ENCODE measurements at regions not wholly inside any gene's neighbourhood (a gene's known extent, or its start where the extent isn't known, plus 50 kb on each side); places are given as distances from the start of the nearest gene placed in this dataset.
"Not testable (repeated sequence)": the region's sequence is repeated elsewhere in the genome, so short reads cannot be mapped to it uniquely, and the experiment has no call there.

- peak overlapping the region in 1 of 7 donors; percentile 21 for H3K27ac Mint-ChIP-seq
Measured at GRCh38 chr20:47977017-47977788, 191.9 kb upstream of the SULF2 start.

DNA sequence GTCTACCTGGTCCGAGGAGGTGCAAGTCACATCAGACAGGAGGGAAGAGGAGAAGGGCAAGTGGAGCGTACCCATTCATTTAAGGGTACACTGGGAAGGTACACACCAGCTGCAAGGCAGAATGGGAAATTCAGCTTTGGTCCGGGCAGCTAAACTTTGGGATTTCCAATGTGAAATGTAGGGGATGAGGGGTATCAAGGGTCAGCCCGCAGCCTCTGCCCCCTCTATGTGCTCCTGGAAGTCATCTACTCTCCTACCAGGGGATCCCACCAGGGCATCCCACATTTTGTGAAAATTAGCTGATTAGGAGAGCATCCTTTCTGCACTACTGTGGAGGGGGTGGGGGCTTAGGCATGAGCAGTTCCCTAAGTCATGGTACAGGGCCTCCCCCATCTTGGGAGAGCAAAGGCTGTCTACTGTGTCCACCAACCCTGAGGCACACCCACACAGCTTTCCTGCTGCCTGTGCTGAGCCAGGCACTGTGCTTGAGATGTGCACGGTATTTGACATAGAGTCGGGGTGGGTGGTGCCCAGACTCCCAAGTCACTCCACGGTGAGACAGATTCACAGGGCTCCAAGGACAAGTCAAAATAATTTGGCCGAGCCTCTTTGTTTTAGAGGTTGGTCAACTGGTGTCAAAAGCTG, 189.1 kb upstream of the SULF2 start:
- no peak overlapping the region for H3K27ac ChIP-seq (ENCODE audit: low read depth, low read length)
- DNase-seq = no peak
- H3K4me3 ChIP-seq (ENCODE audit: low read length in 2 of 2) = no peak overlapping the region
- intact Hi-C loops (cut with micrococcal nuclease) = no loop called here
- H3K4me1 Mint-ChIP-seq = peaks cover 0 to 4% (median 1%) of the 10 kb centered on the region in 4 donors
- peak overlapping the region in 1 of 8 donors; percentile 48 for H3K4me3 Mint-ChIP-seq
- no peak overlapping the region for H3K27ac Mint-ChIP-seq
- no peaks in the 10 kb centered on the region for H3K9me3 Mint-ChIP-seq
- CTCF ChIA-PET (ENCODE audit: partially characterized antibody) = no interaction called here
- POLR2A ChIA-PET (ENCODE audit: partially characterized antibody) = no interaction called here
- no peaks in the 10 kb centered on the region for H3K9me3 ChIP-seq (ENCODE audit: control insufficient read depth in 1 of 2, low read length in 2 of 2)
- peaks cover 22 to 26% of the 10 kb centered on the region in 2 donors for H3K27me3 Mint-ChIP-seq
- no peaks in the 10 kb centered on the region for H3K36me3 Mint-ChIP-seq
- H3K36me3 ChIP-seq (ENCODE audit: insufficient read depth, low read length) = no peaks in the 10 kb centered on the region
- no peaks in the 10 kb centered on the region for H3K4me1 ChIP-seq (ENCODE audit: insufficient read depth, low read length)
- H3K27me3 ChIP-seq (ENCODE audit: insufficient read depth, low read length) = no peaks in the 10 kb centered on the region

More at GRCh38 chr20:47977017-47977788, 191.9 kb upstream of the SULF2 start:
- Mint-ChIP-seq H3K27me3 (peaks cover 23 to 25% of the 10 kb centered on the region in 2 donors), H3K4me3 (peak overlapping the region in 2 of 8 donors; percentile 3 to 40)
- H3K4me1 Mint-ChIP-seq; H3K36me3 ChIP-seq (ENCODE audit: insufficient read depth, low read length); H3K4me1 ChIP-seq (ENCODE audit: insufficient read depth, low read length); H3K36me3 Mint-ChIP-seq; H3K9me3 Mint-ChIP-seq; H3K27ac ChIP-seq (ENCODE audit: low read depth, low read length); H3K27me3 ChIP-seq (ENCODE audit: insufficient read depth, low read length); intact Hi-C loops (cut with micrococcal nuclease); H3K9me3 ChIP-seq (ENCODE audit: control insufficient read depth in 1 of 2, low read length in 2 of 2); CTCF ChIA-PET (ENCODE audit: partially characterized antibody); POLR2A ChIA-PET (ENCODE audit: partially characterized antibody); DNase-seq; H3K4me3 ChIP-seq (ENCODE audit: low read length in 2 of 2): not testable (repeated sequence)

- no peak overlapping the region for H3K27ac Mint-ChIP-seq
- ChIA-PET CTCF (ENCODE audit: partially characterized antibody) (no interaction called here), POLR2A (ENCODE audit: partially characterized antibody) (no interaction called here)
- peak overlapping the region in 1 of 8 donors; percentile 48 for H3K4me3 Mint-ChIP-seq
- Histone ChIP-seq H3K36me3 (ENCODE audit: insufficient read depth, low read length) (no peaks in the 10 kb centered on the region), H3K4me1 (ENCODE audit: insufficient read depth, low read length) (no peaks in the 10 kb centered on the region), H3K27ac (ENCODE audit: low read depth, low read length) (no peak overlapping the region), H3K27me3 (ENCODE audit: insufficient read depth, low read length) (no peaks in the 10 kb centered on the region), H3K4me3 (ENCODE audit: low read length in 2 of 2) (no peak overlapping the region), H3K9me3 (ENCODE audit: control insufficient read depth in 1 of 2, low read length in 2 of 2) (no peaks in the 10 kb centered on the region)
- DNase-seq = no peak
- H3K27me3 Mint-ChIP-seq = peaks cover 18 to 25% of the 10 kb centered on the region in 2 donors
- H3K9me3 Mint-ChIP-seq = no peaks in the 10 kb centered on the region
- H3K4me1 Mint-ChIP-seq = peaks cover 0 to 4% (median 1%) of the 10 kb centered on the region in 4 donors
- intact Hi-C loops (cut with micrococcal nuclease) = no loop called here
- H3K36me3 Mint-ChIP-seq = no peaks in the 10 kb centered on the region
Measured at GRCh38 chr20:47973519-47974233, 188.4 kb upstream of the SULF2 start.

DNA sequence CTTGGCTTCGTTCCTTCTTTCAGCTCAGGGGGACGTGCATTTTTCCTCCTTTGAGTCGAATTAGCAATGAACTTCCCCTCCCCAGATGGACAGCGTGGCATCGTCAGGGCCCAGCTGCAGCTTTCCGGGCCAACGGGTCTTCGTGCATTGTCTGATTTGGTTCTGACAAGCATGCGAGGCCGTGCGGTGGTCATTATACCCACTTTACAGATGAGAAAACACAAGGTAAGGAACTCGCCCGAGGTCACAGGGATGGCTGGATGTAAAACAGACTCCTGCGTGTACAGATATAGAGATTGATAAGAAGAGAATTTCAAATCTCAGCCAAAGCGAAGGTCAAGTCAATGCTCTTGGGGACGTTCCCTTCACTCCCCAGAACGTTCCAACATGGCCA, 187.6 kb upstream of the SULF2 start:
- H3K36me3 Mint-ChIP-seq = no peaks in the 10 kb centered on the region
- POLR2A ChIA-PET (ENCODE audit: partially characterized antibody) = no interaction called here
- H3K27ac Mint-ChIP-seq = no peak overlapping the region
- H3K4me3 ChIP-seq (ENCODE audit: low read length in 2 of 2) = no peak overlapping the region
- CTCF ChIA-PET (ENCODE audit: partially characterized antibody) = no interaction called here
- intact Hi-C loops (cut with micrococcal nuclease) = no loop called here
- no peaks in the 10 kb centered on the region for H3K9me3 ChIP-seq (ENCODE audit: control insufficient read depth in 1 of 2, low read length in 2 of 2)
- peaks cover 0 to 4% (median 1%) of the 10 kb centered on the region in 4 donors for H3K4me1 Mint-ChIP-seq
- no peaks in the 10 kb centered on the region for H3K27me3 ChIP-seq (ENCODE audit: insufficient read depth, low read length)
- H3K4me3 Mint-ChIP-seq = no peak overlapping the region
- H3K4me1 ChIP-seq (ENCODE audit: insufficient read depth, low read length) = no peaks in the 10 kb centered on the region
- H3K36me3 ChIP-seq (ENCODE audit: insufficient read depth, low read length) = no peaks in the 10 kb centered on the region
- H3K27ac ChIP-seq (ENCODE audit: low read depth, low read length) = no peak overlapping the region
- no peak for DNase-seq
- H3K9me3 Mint-ChIP-seq = no peaks in the 10 kb centered on the region
- H3K27me3 Mint-ChIP-seq = peaks cover 18 to 25% of the 10 kb centered on the region in 2 donors

DNA sequence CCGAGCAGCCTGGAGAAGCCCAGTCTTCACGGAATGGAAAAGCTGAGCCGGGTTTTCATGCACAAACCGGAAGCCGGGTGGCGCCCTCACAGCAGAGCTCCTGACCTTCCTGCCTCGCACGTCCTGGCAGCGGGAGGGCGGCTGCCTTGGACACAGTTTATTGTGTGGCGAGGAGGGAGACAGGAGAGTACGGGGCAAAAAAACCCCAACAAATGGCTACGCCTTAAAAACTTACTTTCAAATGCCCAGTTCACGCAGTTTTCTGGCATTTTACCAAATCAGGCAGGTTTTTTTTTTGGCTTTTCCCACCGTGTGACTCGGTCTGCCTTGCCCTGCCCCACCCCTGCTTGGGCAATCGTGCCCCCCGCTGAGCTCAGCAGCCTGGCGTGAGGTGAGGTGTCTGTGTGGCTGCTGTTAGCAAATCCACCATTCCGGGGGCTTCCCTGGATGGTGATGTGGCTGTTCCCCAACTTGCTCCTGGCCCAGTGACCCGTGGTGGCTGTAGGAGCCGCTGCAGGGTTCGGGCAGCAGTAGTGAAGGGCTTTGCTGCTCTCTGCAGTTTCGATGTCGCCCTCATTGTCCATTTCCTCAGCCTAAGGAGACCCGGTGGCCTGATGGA, 187.1 kb upstream of the SULF2 start:
- H3K36me3 Mint-ChIP-seq; H3K4me3 Mint-ChIP-seq; H3K27me3 ChIP-seq (ENCODE audit: insufficient read depth, low read length); H3K4me1 Mint-ChIP-seq; H3K4me3 ChIP-seq (ENCODE audit: low read length in 2 of 2); H3K27ac Mint-ChIP-seq; intact Hi-C loops (cut with micrococcal nuclease); H3K27ac ChIP-seq (ENCODE audit: low read depth, low read length); DNase-seq; POLR2A ChIA-PET (ENCODE audit: partially characterized antibody); H3K4me1 ChIP-seq (ENCODE audit: insufficient read depth, low read length); CTCF ChIA-PET (ENCODE audit: partially characterized antibody); H3K9me3 Mint-ChIP-seq; H3K9me3 ChIP-seq (ENCODE audit: control insufficient read depth in 1 of 2, low read length in 2 of 2); H3K36me3 ChIP-seq (ENCODE audit: insufficient read depth, low read length): not testable (repeated sequence)
- H3K27me3 Mint-ChIP-seq = peaks cover 19 to 21% of the 10 kb centered on the region in 2 donors

DNA sequence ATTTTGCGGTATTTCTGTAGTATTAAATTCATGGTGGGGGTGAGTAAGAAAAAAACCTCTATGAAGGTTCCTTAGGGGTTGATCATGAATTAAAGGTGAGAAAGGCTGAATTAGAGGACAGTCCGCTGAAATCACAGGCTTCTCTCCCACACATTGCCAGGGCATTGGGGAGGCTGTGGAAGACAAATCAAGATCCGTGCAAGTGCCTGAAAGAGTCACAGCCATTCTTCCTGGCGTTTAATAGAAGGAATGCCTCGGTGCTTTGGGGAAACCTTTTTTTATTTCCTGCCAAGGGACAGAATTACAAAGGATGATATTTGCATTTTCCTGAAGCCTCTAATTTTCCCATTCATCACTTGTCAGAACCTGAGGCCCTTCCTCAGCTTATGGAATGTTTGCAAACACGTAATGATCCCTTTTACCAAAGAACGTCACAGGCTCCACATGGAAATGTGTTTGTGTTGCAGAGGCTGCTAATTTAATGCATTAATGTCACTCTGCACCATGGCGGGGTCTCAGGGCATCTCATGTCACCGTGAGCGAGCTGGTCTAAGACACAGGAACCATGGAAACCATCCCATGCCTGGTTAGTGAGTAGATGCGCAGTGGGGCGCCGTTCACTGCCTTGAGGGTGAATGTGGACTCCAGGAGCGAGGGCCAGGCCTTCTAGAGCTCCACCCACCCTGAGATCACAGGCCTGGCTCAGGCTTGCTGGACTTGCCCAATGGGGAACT, 185.9 kb upstream of the SULF2 start:
- Mint-ChIP-seq H3K36me3 (no peaks in the 10 kb centered on the region), H3K27ac (no peak overlapping the region), H3K9me3 (no peaks in the 10 kb centered on the region), H3K27me3 (peaks cover 11 to 23% of the 10 kb centered on the region in 2 donors), H3K4me3 (no peak overlapping the region), H3K4me1 (no peaks in the 10 kb centered on the region)
- Histone ChIP-seq H3K4me3 (ENCODE audit: low read length in 2 of 2) (no peak overlapping the region), H3K4me1 (ENCODE audit: insufficient read depth, low read length) (no peaks in the 10 kb centered on the region), H3K27ac (ENCODE audit: low read depth, low read length) (no peak overlapping the region), H3K9me3 (ENCODE audit: control insufficient read depth in 1 of 2, low read length in 2 of 2) (no peaks in the 10 kb centered on the region), H3K27me3 (ENCODE audit: insufficient read depth, low read length) (no peaks in the 10 kb centered on the region), H3K36me3 (ENCODE audit: insufficient read depth, low read length) (no peaks in the 10 kb centered on the region)
- ChIA-PET POLR2A (ENCODE audit: partially characterized antibody) (no interaction called here), CTCF (ENCODE audit: partially characterized antibody) (no interaction called here)
- no peak for DNase-seq
- intact Hi-C loops (cut with micrococcal nuclease) = no loop called here
